Gastrocnemius medialis (tissue), 4 donors: ENCODE measurements at regions not wholly inside any gene's neighbourhood (a gene's known extent, or its start where the extent isn't known, plus 50 kb on each side); places are given as distances from the start of the nearest gene placed in this dataset.
"Not testable (repeated sequence)": the region's sequence is repeated elsewhere in the genome, so short reads cannot be mapped to it uniquely, and the experiment has no call there.

Experiments
- ATAC-seq, 2 donors: fragments of 150-250 bp; one replicate each; pipeline ENCODE4 v1.9.1; 2016
- DNase-seq, 2 donors: peaks; one replicate each; pipeline ENCODE4 v3.0.0-alpha.2; 2019
- H3K27ac ChIP-seq, 4 donors: fragments of 200-600 bp; sonication (generic); 1 replicate in 1 of 4; 2 replicates in 3 of 4; pipeline ENCODE4 v1.5.1; 2016 to 2018; ENCODE audit warnings: mild to moderate bottlenecking in 2 of 4, moderate library complexity in 1 of 4
- H3K27me3 ChIP-seq, 3 donors: fragments of 200-600 bp; sonication (generic) in 2 of 3; 1 replicate in 1 of 3; 2 replicates in 2 of 3; pipeline versions ENCODE4 v1.5.1 to v1.6.0; 2016 to 2019; ENCODE audit warnings: mild to moderate bottlenecking in 1 of 3, moderate library complexity in 1 of 3
- H3K36me3 ChIP-seq, 2 donors: fragments of 200-600 bp; sonication (generic) in 1 of 2; one replicate each; pipeline ENCODE4 v1.5.1; 2017 to 2018
- H3K4me1 ChIP-seq, 2 donors: fragments of 200-600 bp; sonication (generic) in 1 of 2; one replicate each; pipeline ENCODE4 v1.5.1; 2016 to 2017; ENCODE audit warnings: mild to moderate bottlenecking in 2 of 2
- H3K4me3 ChIP-seq, 4 donors: fragments of 200-600 bp; sonication (generic) in 3 of 4; 1 replicate in 1 of 4; 2 replicates in 3 of 4; pipeline ENCODE4 v1.5.1; 2016 to 2019; ENCODE audit warnings: mild to moderate bottlenecking in 2 of 4
- H3K9me3 ChIP-seq, 3 donors: fragments of 200-600 bp; sonication (generic) in 2 of 3; 1 replicate in 1 of 3; 2 replicates in 2 of 3; pipeline ENCODE4 v1.5.1; 2016 to 2019
- POLR2A ChIP-seq, 2 donors: fragments of 450-650 bp; IDR thresholded peaks; one replicate each; pipeline ENCODE4 v1.6.1; 2017; ENCODE audit warnings: antibody characterized with exemption in 2 of 2, mild to moderate bottlenecking in 2 of 2, moderate library complexity in 2 of 2
- in situ Hi-C, 4 donors: fragments of 200-750 bp; cut with MboI; loops; one replicate each; pipeline versions ENCODE4 v1.15.0 to v1.8.0; 2017; ENCODE audit warnings: low sequenced_read_pairs in 4 of 4
- intact Hi-C: fragments of 100-400 bp; cut with DNase I; formaldehyde crosslinking; loops from one replicate; pipeline ENCODE4 v1.15.1; 2023; ENCODE audit warnings: low total_unique reads
- TF ChIP-seq, protein P1 (sequence below), 5 experiments: fragments of 450-650 bp in 3 of 5; fragments of 200-600 bp in 2 of 5; sonication (generic) in 2 of 5; IDR thresholded peaks in 4 of 5; conservative IDR thresholded peaks in 1 of 5; 1 replicate in 4 of 5; 2 replicates in 1 of 5; pipeline ENCODE4 v1.5.1; 2016 to 2019; ENCODE audit warnings: antibody characterized with exemption in 5 of 5, mild to moderate bottlenecking in 3 of 5, moderate library complexity in 3 of 5

DNA sequence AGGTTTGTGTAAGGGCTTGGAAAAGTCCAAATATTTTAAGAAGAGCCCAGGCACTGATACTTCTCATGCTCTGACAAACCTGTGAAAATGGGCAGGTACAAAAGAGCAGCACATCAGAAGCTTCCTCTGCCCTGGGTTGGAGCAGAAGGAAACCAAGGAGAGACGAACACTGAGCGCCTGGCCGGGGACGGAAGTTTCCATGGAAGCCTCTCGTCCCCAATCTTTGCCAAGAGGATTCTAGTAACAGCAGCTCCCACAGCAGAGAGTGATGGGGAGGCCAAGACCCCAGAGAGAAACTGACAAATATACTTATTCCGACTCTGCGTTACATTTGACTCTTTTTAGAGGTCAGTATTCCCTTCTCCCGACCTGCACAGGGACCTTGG lies 268.5 kb downstream of the C16orf95 start:
- H3K4me3 ChIP-seq: no peak overlapping the region
- no peak overlapping the region for H3K27ac ChIP-seq
- H3K4me1 ChIP-seq: no peaks in the 10 kb centered on the region
- ATAC-seq (no peak), DNase-seq (no peak)
- H3K9me3 ChIP-seq: no peaks in the 10 kb centered on the region
- TF ChIP-seq POLR2A (IDR thresholded peaks at IDR 0.05): no peak
- in situ Hi-C loops: no loop called here
- peaks cover 0 to 19% (median 9%) of the 10 kb centered on the region in 3 donors for H3K27me3 ChIP-seq
- no peaks in the 10 kb centered on the region for H3K36me3 ChIP-seq
- intact Hi-C loops: no loop called here

DNA sequence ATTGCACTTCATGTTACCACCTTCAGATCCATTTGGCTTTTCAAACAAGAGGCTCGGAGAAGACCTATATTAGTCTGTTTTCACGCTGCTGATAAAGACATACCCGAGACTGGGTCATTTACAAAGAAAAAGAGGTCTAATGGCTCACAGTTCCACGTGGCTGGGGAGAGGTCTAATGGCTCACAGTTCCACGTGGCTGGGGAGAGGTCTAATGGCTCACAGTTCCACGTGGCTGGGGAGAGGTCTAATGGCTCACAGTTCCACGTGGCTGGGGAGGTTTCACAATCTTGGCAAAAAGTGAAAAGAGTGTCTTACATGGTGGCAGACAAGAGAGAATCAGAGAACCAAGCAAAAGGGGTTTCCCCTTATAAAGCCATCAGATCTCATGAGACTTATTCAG lies 268.0 kb downstream of the C16orf95 start:
- H3K27me3 ChIP-seq: peaks cover 3 to 20% (median 9%) of the 10 kb centered on the region in 3 donors
- ATAC-seq, H3K4me1 ChIP-seq, in situ Hi-C loops, intact Hi-C loops, H3K9me3 ChIP-seq, H3K36me3 ChIP-seq, DNase-seq, H3K27ac ChIP-seq, H3K4me3 ChIP-seq: not testable (repeated sequence)

DNA sequence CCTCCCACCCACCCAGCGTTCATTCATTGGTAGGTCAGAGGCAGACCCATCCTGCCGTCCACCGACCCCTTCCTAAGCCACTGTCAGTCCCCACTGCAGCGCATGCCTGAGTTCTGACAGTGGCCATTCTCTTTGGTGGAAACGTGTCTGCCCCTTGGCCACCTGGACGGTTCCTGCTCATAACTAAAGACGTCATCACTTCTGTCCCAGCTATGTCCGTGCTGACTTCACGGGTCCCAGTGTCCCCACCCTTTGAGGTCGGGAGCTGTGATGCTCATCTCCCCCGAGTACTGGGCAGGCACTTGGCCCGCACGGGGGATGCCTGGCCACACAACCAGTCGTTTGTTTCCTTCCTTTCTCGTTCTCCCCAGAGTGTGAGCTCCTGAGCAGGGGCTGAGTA lies 267.1 kb downstream of the C16orf95 start:
- intact Hi-C loops: no loop called here
- Histone ChIP-seq H3K36me3 (no peaks in the 10 kb centered on the region), H3K4me1 (no peaks in the 10 kb centered on the region), H3K27me3 (peaks cover 6 to 24% (median 9%) of the 10 kb centered on the region in 3 donors), H3K9me3 (no peaks in the 10 kb centered on the region), H3K27ac (no peak overlapping the region), H3K4me3 (no peak overlapping the region)
- DNase-seq (no peak), ATAC-seq (no peak)
- TF ChIP-seq POLR2A (IDR thresholded peaks at IDR 0.05): no peak
- TF ChIP-seq, protein P1, sequence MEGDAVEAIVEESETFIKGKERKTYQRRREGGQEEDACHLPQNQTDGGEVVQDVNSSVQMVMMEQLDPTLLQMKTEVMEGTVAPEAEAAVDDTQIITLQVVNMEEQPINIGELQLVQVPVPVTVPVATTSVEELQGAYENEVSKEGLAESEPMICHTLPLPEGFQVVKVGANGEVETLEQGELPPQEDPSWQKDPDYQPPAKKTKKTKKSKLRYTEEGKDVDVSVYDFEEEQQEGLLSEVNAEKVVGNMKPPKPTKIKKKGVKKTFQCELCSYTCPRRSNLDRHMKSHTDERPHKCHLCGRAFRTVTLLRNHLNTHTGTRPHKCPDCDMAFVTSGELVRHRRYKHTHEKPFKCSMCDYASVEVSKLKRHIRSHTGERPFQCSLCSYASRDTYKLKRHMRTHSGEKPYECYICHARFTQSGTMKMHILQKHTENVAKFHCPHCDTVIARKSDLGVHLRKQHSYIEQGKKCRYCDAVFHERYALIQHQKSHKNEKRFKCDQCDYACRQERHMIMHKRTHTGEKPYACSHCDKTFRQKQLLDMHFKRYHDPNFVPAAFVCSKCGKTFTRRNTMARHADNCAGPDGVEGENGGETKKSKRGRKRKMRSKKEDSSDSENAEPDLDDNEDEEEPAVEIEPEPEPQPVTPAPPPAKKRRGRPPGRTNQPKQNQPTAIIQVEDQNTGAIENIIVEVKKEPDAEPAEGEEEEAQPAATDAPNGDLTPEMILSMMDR (IDR thresholded peaks at IDR 0.05 in 4 of 5, conservative IDR thresholded peaks at IDR 0.05 in 1 of 5): no peak
- in situ Hi-C loops: loop anchor here in 1 of 4 donors (25.0 kb wide), 1 partner anchor 237 kb away; no protein-coding TSS in a partner anchor

DNA sequence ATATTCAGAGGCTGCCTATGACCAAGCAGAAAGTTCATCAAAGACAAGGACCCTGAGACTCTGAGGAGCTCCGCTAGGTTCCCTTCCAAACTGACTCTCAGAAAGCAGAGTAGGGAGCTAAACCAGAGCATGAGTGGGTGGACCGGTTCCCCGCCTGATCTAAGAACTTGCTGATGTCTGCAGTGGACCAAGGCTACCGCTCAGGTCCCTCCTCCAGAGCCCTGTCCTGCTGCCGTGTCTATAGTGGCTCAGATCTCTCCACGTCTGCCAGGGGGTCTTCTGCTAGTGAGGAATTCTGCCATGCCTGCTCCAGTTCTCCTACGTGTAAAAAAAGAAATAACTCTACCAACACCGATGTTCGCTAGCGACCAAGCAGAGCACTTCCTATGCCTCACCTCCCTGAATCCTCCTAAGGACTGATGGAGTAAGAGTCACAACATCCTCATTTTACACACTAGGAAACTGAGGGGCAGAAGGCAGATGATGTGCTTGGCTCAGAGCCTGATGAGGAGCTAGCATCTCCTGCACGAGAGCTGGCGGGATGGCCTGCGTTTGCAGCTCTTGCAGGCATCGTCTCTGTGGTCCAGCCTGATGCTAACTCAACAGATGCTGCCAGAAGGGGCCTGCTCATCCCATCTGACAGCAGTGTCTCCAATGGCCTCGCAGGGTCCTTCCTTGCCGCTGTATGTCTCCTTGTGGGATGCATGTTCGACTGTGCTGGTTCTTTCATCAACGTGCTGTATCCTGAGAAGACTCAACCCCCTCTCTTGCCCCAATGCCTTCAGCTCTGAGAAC lies 265.5 kb downstream of the C16orf95 start:
- Histone ChIP-seq H3K27me3 (peaks cover 7 to 24% (median 9%) of the 10 kb centered on the region in 3 donors), H3K36me3 (no peaks in the 10 kb centered on the region)
- intact Hi-C loops: no loop called here

DNA sequence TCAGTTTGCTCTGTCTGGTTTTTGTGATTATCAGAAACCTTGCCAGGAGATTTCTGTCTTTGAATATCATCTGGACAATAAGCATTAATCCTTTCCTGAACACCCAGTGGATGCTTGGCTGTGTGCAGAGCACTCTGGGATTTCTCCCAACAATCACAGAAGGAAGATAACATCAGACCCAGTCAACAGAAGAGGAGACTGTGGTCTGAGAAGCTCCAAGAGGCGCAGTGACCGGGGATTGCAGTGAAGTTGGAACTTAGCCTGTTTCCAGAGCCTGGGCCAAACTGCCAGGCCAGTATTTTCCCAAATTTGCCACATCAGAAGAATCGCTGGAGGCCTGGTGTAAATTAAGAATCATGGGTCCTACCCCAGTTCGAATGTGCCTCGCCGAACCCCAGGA lies 264.7 kb downstream of the C16orf95 start:
- Histone ChIP-seq H3K27ac (no peak overlapping the region), H3K4me3 (no peak overlapping the region), H3K27me3 (peaks cover 7 to 24% (median 9%) of the 10 kb centered on the region in 3 donors), H3K4me1 (no peaks in the 10 kb centered on the region), H3K36me3 (no peaks in the 10 kb centered on the region), H3K9me3 (no peaks in the 10 kb centered on the region)
- intact Hi-C loops (no loop called here), in situ Hi-C loops (loop anchor here in 1 of 4 donors (25.0 kb wide), 1 partner anchor 235 kb away; no protein-coding TSS in a partner anchor)
- no peak for DNase-seq
- ATAC-seq: no peak
- no peak for TF ChIP-seq POLR2A (IDR thresholded peaks at IDR 0.05)
- TF ChIP-seq, protein P1 (IDR thresholded peaks at IDR 0.05 in 4 of 5, conservative IDR thresholded peaks at IDR 0.05 in 1 of 5): no peak

More for the DNA sequence above, 265.5 kb downstream of the C16orf95 start:
- TF ChIP-seq, protein P1 (IDR thresholded peaks at IDR 0.05 in 4 of 5, conservative IDR thresholded peaks at IDR 0.05 in 1 of 5): no peak
- TF ChIP-seq POLR2A (IDR thresholded peaks at IDR 0.05): no peak
- H3K4me3 ChIP-seq: no peak overlapping the region
- in situ Hi-C loops: loop anchor here in 1 of 4 donors (25.0 kb wide), 1 partner anchor 236 kb away; no protein-coding TSS in a partner anchor
- no peaks in the 10 kb centered on the region for H3K4me1 ChIP-seq
- H3K9me3 ChIP-seq: no peaks in the 10 kb centered on the region
- ATAC-seq (no peak), DNase-seq (no peak)
- H3K27ac ChIP-seq: no peak overlapping the region
